Mesothelial cell of epicardium (in vitro differentiated cells): ENCODE measurements at regions not wholly inside any gene's neighbourhood (a gene's known extent, or its start where the extent isn't known, plus 50 kb on each side); places are given as distances from the start of the nearest gene placed in this dataset.

ENCODE experiments used
- DNase-seq, 2 experiments: peaks; one replicate each; pipeline ENCODE4 v3.0.0; 2021; ENCODE audit warnings: low spot score in 2 of 2; ENCODE audit not compliant: unreplicated experiment in 2 of 2
- H3K27ac Mint-ChIP-seq: 2 replicates; pipeline ENCODE4 v1.8.0; 2021; ENCODE audit warnings: mixed read lengths
- H3K27me3 Mint-ChIP-seq: 2 replicates; pipeline ENCODE4 v1.8.0; 2021; ENCODE audit warnings: low read depth, mixed read lengths
- H3K36me3 Mint-ChIP-seq: 2 replicates; pipeline ENCODE4 v1.8.0; 2021; ENCODE audit warnings: mixed read lengths
- H3K4me1 Mint-ChIP-seq: 2 replicates; pipeline ENCODE4 v1.8.0; 2021; ENCODE audit warnings: mixed read lengths
- H3K4me3 Mint-ChIP-seq: 2 replicates; pipeline ENCODE4 v1.8.0; 2021; ENCODE audit warnings: mild to moderate bottlenecking, moderate library complexity, mixed read lengths
- H3K9me3 Mint-ChIP-seq: 2 replicates; pipeline ENCODE4 v1.8.0; 2021; ENCODE audit warnings: mixed read lengths
- CTCF ChIP-seq: fragments of 200-600 bp; sonication (generic); IDR thresholded peaks from one replicate; pipeline ENCODE4 v1.5.0; 2021; ENCODE audit warnings: antibody characterized with exemption; ENCODE audit not compliant: unreplicated experiment

- no peak overlapping the region for H3K4me3 Mint-ChIP-seq
- H3K27me3 Mint-ChIP-seq = no peaks in the 10 kb centered on the region
- no peak for DNase-seq
- TF ChIP-seq CTCF = no peak
- no peaks in the 10 kb centered on the region for H3K4me1 Mint-ChIP-seq
- peaks cover 33% of the 10 kb centered on the region for H3K9me3 Mint-ChIP-seq
- H3K36me3 Mint-ChIP-seq = no peaks in the 10 kb centered on the region
- no peak overlapping the region for H3K27ac Mint-ChIP-seq
Measured at GRCh38 chr15:100810229-100810628, 69.4 kb upstream of the ALDH1A3 start.

GRCh38 chr15:100810831-100811230 lies 68.8 kb upstream of the ALDH1A3 start:
- no peak for TF ChIP-seq CTCF
- H3K4me1 Mint-ChIP-seq = no peaks in the 10 kb centered on the region
- peaks cover 39% of the 10 kb centered on the region for H3K9me3 Mint-ChIP-seq
- H3K27ac Mint-ChIP-seq = no peak overlapping the region
- H3K27me3 Mint-ChIP-seq = no peaks in the 10 kb centered on the region
- H3K36me3 Mint-ChIP-seq = no peaks in the 10 kb centered on the region
- DNase-seq = no peak
- H3K4me3 Mint-ChIP-seq = no peak overlapping the region

GRCh38 chr15:100812802-100813201 lies 66.8 kb upstream of the ALDH1A3 start:
- H3K4me1 Mint-ChIP-seq = no peaks in the 10 kb centered on the region
- H3K9me3 Mint-ChIP-seq = peaks cover 52% of the 10 kb centered on the region
- DNase-seq = no peak
- H3K27me3 Mint-ChIP-seq = no peaks in the 10 kb centered on the region
- no peak overlapping the region for H3K4me3 Mint-ChIP-seq
- H3K36me3 Mint-ChIP-seq = no peaks in the 10 kb centered on the region
- no peak for TF ChIP-seq CTCF
- no peak overlapping the region for H3K27ac Mint-ChIP-seq

GRCh38 chr15:100818927-100819326 lies 60.7 kb upstream of the ALDH1A3 start:
- Mint-ChIP-seq H3K9me3 (peaks cover 41% of the 10 kb centered on the region), H3K36me3 (peaks cover 1% of the 10 kb centered on the region), H3K4me3 (no peak overlapping the region), H3K4me1 (no peaks in the 10 kb centered on the region), H3K27ac (no peak overlapping the region), H3K27me3 (peaks cover 19% of the 10 kb centered on the region)
- no peak for DNase-seq
- no peak for TF ChIP-seq CTCF

- H3K36me3 Mint-ChIP-seq = peaks cover 1% of the 10 kb centered on the region
- no peak overlapping the region for H3K27ac Mint-ChIP-seq
- TF ChIP-seq CTCF = no peak
- no peak overlapping the region for H3K4me3 Mint-ChIP-seq
- H3K27me3 Mint-ChIP-seq = peaks cover 34% of the 10 kb centered on the region
- no peak for DNase-seq
- no peaks in the 10 kb centered on the region for H3K4me1 Mint-ChIP-seq
- peaks cover 26% of the 10 kb centered on the region for H3K9me3 Mint-ChIP-seq
Measured at GRCh38 chr15:100820528-100820927, 59.1 kb upstream of the ALDH1A3 start.

GRCh38 chr15:100821327-100821726 lies 58.3 kb upstream of the ALDH1A3 start:
- Mint-ChIP-seq H3K9me3 (peaks cover 19% of the 10 kb centered on the region), H3K4me3 (no peak overlapping the region), H3K4me1 (no peaks in the 10 kb centered on the region), H3K27ac (no peak overlapping the region), H3K27me3 (peaks cover 38% of the 10 kb centered on the region), H3K36me3 (peaks cover 1% of the 10 kb centered on the region)
- no peak for TF ChIP-seq CTCF
- no peak for DNase-seq
